PC-9 (cell line): ENCODE measurements at regions not wholly inside any gene's neighbourhood (a gene's known extent, or its start where the extent isn't known, plus 50 kb on each side); places are given as distances from the start of the nearest gene placed in this dataset.

Experiments used
- EZH2 ChIP-seq: fragments of 200-600 bp; sonication (generic); IDR thresholded peaks from 2 replicates; pipeline ENCODE4 v1.8.0; 2017; ENCODE audit warnings: antibody characterized with exemption, low read depth
- TF ChIP-seq, protein P1 (sequence below): fragments of 200-600 bp; sonication (generic); conservative IDR thresholded peaks from 2 replicates; pipeline ENCODE4 v1.6.1; 2017; ENCODE audit warnings: mixed run types, antibody characterized with exemption, mild to moderate bottlenecking, moderate library complexity

DNA sequence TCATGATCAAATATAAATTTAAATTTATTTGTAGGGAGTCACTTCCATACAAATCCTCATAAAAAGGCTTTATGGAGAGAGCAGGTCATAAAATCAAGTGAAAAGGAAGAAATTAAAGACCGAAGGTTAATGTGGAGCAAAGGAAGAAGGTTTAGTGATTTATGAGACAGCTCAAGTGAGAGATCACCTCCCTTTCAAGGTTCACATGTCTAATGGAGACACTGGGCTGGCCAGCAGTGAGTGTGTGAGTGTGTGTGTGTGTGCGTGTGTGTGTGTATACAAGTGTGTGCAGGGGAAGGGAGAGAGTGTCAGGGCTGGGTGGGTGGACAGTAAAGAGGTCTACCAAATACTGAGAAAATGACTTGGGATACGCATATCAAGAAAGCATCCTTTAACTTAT is 251.2 kb downstream of the FAT3 start:
- TF ChIP-seq, protein P1, sequence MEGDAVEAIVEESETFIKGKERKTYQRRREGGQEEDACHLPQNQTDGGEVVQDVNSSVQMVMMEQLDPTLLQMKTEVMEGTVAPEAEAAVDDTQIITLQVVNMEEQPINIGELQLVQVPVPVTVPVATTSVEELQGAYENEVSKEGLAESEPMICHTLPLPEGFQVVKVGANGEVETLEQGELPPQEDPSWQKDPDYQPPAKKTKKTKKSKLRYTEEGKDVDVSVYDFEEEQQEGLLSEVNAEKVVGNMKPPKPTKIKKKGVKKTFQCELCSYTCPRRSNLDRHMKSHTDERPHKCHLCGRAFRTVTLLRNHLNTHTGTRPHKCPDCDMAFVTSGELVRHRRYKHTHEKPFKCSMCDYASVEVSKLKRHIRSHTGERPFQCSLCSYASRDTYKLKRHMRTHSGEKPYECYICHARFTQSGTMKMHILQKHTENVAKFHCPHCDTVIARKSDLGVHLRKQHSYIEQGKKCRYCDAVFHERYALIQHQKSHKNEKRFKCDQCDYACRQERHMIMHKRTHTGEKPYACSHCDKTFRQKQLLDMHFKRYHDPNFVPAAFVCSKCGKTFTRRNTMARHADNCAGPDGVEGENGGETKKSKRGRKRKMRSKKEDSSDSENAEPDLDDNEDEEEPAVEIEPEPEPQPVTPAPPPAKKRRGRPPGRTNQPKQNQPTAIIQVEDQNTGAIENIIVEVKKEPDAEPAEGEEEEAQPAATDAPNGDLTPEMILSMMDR: no peak
- TF ChIP-seq EZH2: no peak
